ENCODE measurements at regions not wholly inside any gene's neighbourhood (a gene's known extent, or its start where the extent isn't known, plus 50 kb on each side); places are given as distances from the start of the nearest gene placed in this dataset.

- no peak for TF ChIP-seq FOXK2 (conservative IDR thresholded peaks at IDR 0.05 in 1 of 2, IDR thresholded peaks at IDR 0.05 in 1 of 2; ENCODE audit: low read depth in 2 of 2)
- TF ChIP-seq MLX (CRISPR knock-in tag; conservative IDR thresholded peaks at IDR 0.05): no peak
- no peak for TF ChIP-seq CHCHD3 (CRISPR knock-in tag; IDR thresholded peaks at IDR 0.05)
- TF ChIP-seq JUN (IDR thresholded peaks at IDR 0.05; ENCODE audit: borderline replicate concordance, low read depth, low read length): no peak
- TF ChIP-seq JUN (CRISPR knock-in tag; IDR thresholded peaks at IDR 0.05; ENCODE audit: borderline replicate concordance): no peak
- TF ChIP-seq ATF3 (IDR thresholded peaks at IDR 0.05): no peak
- no peak for TF ChIP-seq ATF3 (CRISPR knock-in tag; conservative IDR thresholded peaks at IDR 0.05)
- no peak for TF ChIP-seq ZNF324 (CRISPR knock-in tag; IDR thresholded peaks at IDR 0.05)
- no peak for TF ChIP-seq EZH2 (IDR thresholded peaks at IDR 0.05; ENCODE audit: borderline replicate concordance, low read depth, low read length)
These were observed 85.0 kb downstream of the NUF2 start for GRCh38 chr1:163406772-163407171.

Data from K562 (cell line).